ENCODE measurements at regions not wholly inside any gene's neighbourhood (a gene's known extent, or its start where the extent isn't known, plus 50 kb on each side); places are given as distances from the start of the nearest gene placed in this dataset.

DNA sequence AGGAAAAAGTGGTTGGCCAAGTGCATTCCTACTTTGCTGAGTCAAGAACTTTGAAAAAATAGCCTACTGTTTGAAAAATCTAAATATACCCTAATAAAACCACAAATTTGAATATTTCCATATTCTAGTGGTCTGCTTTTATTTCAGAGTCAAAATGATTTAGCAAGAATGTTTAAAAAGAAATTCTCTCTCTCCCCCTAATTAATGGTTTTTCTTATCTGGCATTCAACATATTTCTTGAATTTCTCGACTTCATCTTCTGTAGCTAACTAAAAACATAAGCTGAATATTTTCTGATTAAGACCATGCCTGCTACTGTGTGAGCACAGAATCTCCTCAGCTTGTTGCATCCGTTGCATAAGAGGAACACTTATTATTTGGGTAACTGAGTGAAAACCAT, 563.5 kb upstream of the TBL1XR1 start:
- 68% methylated on average over 2 of the region's 2 CpGs for WGBS (ENCODE audit: insufficient coverage, low coverage, low lambda C conversion rate, missing lambda C conversion rate)
- DNase-seq (no peak), ATAC-seq (no peak)
- intact Hi-C loops (cut with DNase I), result no loop called here
- TF ChIP-seq POLR2A (IDR thresholded peaks at IDR 0.05) (no peak), CTCF (IDR thresholded peaks at IDR 0.05) (no peak)
- Histone ChIP-seq H3K4me3 (no peak overlapping the region), H3K27me3 (no peaks in the 10 kb centered on the region), H3K36me3 (no peaks in the 10 kb centered on the region), H3K9me3 (no peaks in the 10 kb centered on the region), H3K4me1 (no peaks in the 10 kb centered on the region), H3K27ac (no peak overlapping the region)

GRCh38 chr3:177764377-177764912, 567.2 kb upstream of the TBL1XR1 start:
- 53% methylated on average over 1 of the region's 1 CpG for WGBS (ENCODE audit: insufficient coverage, low coverage, low lambda C conversion rate, missing lambda C conversion rate)
- ATAC-seq (no peak), DNase-seq (no peak)
- no peaks in the 10 kb centered on the region for H3K9me3 ChIP-seq
- no peaks in the 10 kb centered on the region for H3K27me3 ChIP-seq
- no peak for TF ChIP-seq CTCF (IDR thresholded peaks at IDR 0.05)
- TF ChIP-seq POLR2A (IDR thresholded peaks at IDR 0.05), result no peak
- no peak overlapping the region for H3K4me3 ChIP-seq
- H3K4me1 ChIP-seq, result no peaks in the 10 kb centered on the region
- no peak overlapping the region for H3K27ac ChIP-seq
- no peaks in the 10 kb centered on the region for H3K36me3 ChIP-seq
- intact Hi-C loops (cut with DNase I), result no loop called here

DNA sequence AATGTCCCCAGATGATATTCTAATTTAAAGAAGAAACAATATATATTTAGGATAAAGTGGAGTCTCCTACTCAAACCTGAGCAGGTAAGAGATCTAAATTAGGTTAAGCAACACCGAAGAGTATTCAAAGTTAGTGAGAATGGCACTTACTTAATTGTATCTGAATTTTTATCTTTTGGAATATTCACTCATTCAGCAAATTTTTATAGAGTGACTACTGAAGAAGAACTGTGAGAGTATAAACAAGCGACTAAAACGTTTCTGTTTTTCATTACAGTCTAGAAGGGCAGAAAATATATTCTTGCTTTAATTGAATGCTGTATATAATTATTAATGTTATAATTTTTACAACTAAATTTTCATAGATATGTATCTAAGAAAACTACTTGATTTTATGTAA, 567.7 kb upstream of the TBL1XR1 start:
- intact Hi-C loops (cut with DNase I), result no loop called here
- H3K4me1 ChIP-seq, result no peaks in the 10 kb centered on the region
- no peak overlapping the region for H3K27ac ChIP-seq
- 67% methylated on average over 3 of the region's 3 CpGs for WGBS (ENCODE audit: insufficient coverage, low coverage, low lambda C conversion rate, missing lambda C conversion rate)
- H3K27me3 ChIP-seq, result no peaks in the 10 kb centered on the region
- DNase-seq (no peak), ATAC-seq (no peak)
- no peaks in the 10 kb centered on the region for H3K36me3 ChIP-seq
- H3K4me3 ChIP-seq, result no peak overlapping the region
- no peaks in the 10 kb centered on the region for H3K9me3 ChIP-seq
- no peak for TF ChIP-seq POLR2A (IDR thresholded peaks at IDR 0.05)
- no peak for TF ChIP-seq CTCF (IDR thresholded peaks at IDR 0.05)

- WGBS (ENCODE audit: insufficient coverage, low coverage, low lambda C conversion rate, missing lambda C conversion rate), result 70% methylated on average over 2 of the region's 2 CpGs
Measured at GRCh38 chr3:177770383-177771230, 573.3 kb upstream of the TBL1XR1 start.

More at GRCh38 chr3:177770383-177771230, 573.3 kb upstream of the TBL1XR1 start:
- no peak for TF ChIP-seq POLR2A (IDR thresholded peaks at IDR 0.05)
- no peak for TF ChIP-seq CTCF (IDR thresholded peaks at IDR 0.05)
- DNase-seq (no peak), ATAC-seq (no peak)
- Histone ChIP-seq H3K9me3 (no peaks in the 10 kb centered on the region), H3K27ac (no peak overlapping the region), H3K27me3 (no peaks in the 10 kb centered on the region), H3K4me3 (no peak overlapping the region), H3K4me1 (no peaks in the 10 kb centered on the region), H3K36me3 (no peaks in the 10 kb centered on the region)
- intact Hi-C loops (cut with DNase I), result no loop called here
